ENCODE measurements at regions not wholly inside any gene's neighbourhood (a gene's known extent, or its start where the extent isn't known, plus 50 kb on each side); places are given as distances from the start of the nearest gene placed in this dataset.
"Not testable (repeated sequence)": the region's sequence is repeated elsewhere in the genome, so short reads cannot be mapped to it uniquely, and the experiment has no call there.

- not testable (repeated sequence) for DNase-seq
Measured at GRCh38 chr21:14008006-14008405, 202.7 kb downstream of the LIPI start.

- not testable (repeated sequence) for DNase-seq
Measured at GRCh38 chr21:14006144-14006543, 204.6 kb downstream of the LIPI start.

DNA sequence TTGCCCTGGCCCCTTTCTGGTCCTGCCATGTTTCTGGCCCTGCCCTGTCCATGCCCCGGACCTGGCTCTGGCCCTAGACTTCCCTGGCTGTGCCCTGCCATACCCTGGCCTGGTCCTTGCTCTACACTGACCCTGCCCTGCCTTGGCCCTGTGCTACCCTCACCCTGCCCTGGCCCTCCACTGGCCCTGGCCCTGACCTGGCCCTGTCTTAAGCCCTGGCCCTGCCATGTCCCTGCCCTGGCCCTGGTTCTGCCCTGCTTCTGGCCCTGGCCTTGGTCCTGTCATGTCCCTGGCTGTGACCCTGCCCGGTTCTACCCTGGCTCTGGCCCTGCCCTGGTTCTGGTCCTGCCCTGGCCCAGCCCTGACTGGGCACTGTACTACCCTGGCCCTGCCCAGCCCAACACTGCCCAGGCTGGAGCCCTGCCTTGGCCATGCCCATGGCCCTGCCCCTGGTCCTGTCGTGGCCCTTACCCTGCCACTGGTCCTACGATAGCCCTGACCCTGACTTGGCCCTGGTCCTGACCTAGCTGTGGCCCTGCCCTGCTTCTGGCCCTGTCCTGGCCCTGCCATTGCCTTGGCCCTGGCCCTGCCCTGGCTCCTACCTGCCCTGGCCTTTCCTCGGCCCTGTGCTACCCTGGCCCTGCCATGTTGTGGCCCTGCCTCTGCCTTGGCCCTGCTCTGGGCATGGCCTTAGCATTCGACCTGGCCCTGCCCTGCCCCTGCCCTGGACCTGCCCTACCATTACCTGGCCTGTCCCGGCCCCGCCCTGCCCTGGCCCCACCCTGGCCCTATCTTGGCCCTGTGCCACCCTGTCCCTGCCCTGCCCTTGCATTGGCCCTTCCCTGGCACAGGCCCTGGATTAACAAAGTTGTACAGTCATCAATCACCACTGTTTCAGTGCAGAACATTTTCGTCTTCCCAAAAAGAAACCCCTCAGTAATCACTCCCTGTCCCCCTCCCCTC is 223.5 kb downstream of the LIPI start:
- not testable (repeated sequence) for DNase-seq

DNA sequence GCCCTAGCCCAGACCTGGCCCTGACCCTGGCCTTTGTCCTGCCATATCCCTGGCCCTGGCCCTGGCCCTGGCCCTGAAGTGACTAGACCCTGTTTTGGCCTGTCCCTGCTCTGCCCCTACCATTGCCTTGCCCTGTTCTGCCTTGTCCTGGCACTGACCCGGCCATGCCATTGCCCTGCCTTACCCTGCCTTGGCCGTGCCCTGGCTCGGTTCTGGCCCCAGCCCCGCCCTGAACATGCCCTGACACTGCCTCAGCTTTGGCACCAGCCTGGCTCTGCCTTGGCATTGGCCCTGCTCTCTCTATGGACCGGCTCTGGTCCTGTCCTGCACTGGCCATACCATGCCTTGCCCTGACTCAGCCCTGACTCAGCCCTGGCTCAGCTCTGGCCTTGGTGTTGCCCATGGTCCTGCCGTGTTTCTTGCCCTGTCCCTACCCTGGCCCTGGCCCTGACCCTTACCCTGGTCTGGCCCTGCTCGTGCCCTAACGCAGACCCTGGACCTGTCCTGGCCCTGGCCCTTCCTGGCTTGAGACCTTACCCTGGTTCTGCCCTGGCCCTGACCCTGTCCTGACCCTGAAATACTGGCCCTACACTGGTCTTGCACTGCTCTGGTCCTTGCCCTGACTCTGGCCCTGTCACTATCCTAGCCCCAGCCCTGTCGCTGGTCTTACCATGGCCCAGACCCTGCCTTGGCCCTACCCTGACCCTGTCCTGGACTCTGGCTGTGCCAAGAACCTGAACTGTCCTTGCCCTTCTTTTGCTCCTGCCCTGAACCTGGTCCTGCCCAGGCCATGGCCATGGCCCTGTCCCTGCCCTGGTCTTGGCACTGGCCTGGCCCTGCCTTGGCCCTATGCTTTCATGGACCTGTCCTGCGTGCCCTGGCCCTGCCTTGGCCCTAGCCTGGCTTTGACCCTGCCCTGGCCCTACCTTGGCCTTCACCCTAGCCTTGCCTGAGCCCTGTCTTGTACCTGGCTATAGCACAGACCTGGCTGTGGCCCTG is 224.6 kb downstream of the LIPI start:
- DNase-seq = not testable (repeated sequence)

GRCh38 chr21:13985137-13985864 is 225.5 kb downstream of the LIPI start:
- DNase-seq = not testable (repeated sequence)

DNA sequence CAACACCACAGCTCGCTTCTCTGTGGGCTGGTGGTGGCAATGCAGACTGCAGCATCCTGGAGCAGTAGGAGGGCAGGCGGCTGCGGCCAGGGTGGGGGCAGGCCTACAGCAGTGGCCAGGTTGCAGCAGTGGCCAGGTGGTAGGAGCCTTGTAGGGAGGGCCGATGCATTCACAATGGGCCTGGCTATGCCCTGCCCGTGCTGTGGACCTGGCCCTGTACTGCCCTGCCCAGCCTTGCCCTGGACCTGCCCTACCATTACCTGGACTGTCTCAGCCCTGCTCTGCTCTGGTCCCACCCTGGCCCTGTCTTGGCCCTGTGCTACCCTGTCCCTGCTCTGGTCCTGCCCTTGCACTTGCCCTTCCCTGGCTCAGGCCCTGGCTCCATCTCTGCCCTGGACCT is 226.0 kb downstream of the LIPI start:
- DNase-seq = not testable (repeated sequence)

DNA sequence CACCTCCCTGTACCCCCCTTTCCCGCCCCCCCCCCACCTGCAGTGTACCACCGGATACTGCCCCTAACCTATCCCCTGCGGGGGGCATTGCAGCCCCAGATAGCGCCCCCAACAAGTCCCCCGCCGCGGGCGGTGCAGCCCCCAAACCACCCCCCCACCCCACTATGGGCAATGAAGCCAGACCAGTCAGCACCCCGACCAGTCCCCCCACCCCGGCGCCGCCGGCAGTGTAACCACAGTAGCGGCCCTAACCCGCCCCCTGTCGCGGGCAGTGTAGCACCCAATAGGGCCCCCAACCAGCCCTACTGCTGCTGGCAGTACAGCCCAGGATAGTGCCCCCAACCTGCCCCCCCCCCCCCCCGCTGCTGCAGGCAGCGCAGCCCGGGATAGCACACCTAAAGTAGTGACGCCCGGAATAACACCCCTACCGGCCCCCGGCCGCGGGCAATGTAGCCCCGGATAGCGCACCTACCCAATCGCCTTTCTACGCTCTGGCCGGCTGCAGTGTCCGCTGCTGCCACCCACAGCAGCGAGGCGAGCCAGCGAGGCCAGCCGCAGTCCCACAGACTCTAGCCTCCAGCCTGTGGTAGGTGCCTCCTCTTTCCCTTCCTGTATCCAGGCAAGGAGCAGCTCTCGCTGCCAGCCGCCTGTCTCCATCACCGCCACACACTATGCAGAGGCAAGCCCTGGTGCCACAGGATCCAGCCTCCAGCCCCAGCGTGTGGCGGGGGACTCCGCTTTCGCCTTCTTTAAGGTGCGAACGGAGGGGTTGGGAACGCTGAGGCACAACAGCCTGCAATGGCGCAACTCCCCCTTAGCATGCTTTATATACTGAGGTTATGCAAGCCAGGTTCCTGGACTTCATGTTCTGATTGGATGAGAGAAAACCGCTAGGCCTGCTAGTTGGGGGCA is 229.3 kb downstream of the LIPI start:
- not testable (repeated sequence) for DNase-seq

GRCh38 chr21:13980115-13980662 is 230.6 kb downstream of the LIPI start:
- peak; percentile 41 for DNase-seq

- DNase-seq = not testable (repeated sequence)
Measured at GRCh38 chr21:13979608-13980007, 231.1 kb downstream of the LIPI start.

- not testable (repeated sequence) for DNase-seq
Measured at GRCh38 chr21:13974582-13974981, 236.2 kb downstream of the LIPI start.

DNA sequence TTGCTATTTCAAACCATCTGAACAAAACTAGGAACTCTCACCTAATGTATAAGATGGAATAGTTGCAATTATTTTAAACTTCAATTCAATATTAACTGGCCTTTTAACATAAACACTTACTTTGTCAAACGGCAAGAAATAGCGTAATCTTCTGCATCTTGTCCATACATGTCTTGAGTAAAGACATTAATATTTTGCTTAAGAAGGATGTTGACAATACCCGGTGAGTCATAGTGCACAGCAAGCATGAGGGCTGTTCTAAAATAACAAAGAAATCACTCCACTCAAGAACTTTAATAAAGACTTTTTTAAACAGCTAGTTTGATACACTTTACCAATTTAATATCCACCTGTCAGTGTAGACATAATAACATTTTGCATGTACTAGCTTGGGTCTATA is 240.9 kb downstream of the LIPI start:
- not testable (repeated sequence) for DNase-seq

- DNase-seq = not testable (repeated sequence)
Measured at GRCh38 chr21:13969002-13969401, 241.8 kb downstream of the LIPI start.

- DNase-seq = not testable (repeated sequence)
Measured at GRCh38 chr21:13963259-13963658, 247.5 kb downstream of the LIPI start.

- DNase-seq = no peak
Measured at GRCh38 chr21:13937236-13937635, 273.5 kb downstream of the LIPI start.

DNA sequence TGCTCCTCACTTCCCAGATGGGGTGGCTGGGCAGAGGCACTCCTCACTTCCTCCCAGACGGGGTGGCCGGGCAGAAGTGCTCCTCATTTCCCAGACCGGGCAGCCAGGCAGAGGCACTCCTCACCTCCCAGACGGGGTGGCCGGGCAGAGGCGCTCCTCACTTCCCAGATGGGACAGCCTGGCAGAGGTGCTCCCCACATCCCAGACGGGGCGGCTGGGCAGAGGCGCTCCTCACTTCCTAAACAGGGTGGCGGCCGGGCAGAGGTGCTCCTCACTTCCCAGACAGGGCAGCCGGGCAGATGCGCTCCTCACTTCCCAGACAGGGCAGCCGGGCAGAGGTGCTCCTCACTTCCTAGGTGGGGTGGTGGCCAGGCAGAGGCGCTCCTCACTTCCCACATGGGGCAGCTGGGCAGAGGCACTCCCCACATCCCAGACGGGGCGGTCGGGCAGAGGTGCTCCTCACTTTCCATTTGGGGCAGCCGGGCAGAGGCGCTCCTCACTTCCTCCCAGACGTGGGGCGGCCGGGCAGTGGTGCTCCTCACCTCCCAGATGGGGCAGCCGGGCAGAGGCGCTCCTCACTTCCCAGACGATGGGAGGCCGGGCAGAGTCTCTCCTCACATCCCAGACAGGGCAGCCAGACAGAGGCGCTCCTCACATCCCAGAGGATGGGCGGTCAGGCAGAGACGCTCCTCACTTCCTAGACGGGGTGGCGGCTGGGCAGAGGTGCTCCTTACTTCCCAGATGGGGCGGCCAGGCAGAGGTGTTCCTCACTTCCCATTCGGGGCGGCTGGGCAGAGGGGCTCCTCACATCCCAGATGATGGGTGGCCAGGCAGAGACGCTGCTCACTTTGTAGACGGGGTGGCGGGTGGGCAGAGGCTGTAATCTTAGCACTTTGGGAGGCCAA is 274.5 kb downstream of the LIPI start:
- not testable (repeated sequence) for DNase-seq

DNA sequence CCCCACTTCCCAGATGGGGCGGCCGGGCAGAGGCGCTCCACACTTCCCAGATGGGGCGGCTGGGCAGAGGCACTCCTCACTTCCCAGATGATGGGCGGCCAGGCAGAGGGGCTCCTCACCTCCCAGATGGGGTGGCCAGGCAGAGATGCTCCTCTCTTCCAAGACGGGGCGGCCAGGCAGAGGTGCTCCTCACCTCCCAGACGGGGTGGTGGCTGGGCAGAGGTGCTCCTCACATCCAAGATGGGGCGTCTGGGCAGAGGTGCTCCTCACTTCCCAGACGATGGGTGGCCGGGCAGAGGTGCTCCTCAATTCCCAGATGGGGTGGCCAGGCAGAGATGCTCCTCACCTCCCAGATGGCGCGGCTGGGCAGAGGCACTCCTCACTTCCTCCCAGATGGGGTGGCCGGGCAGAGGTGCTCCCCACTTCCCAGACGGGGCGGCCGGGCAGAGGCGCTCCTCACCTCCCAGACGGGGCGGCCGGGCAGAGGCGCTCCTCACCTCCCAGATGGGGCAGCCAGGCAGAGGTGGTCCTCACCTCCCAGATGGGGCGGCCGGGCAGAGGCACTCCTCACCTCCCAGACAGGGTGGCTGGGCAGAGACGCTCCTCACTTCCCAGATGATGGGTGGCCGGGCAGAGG is 275.2 kb downstream of the LIPI start:
- not testable (repeated sequence) for DNase-seq

DNA sequence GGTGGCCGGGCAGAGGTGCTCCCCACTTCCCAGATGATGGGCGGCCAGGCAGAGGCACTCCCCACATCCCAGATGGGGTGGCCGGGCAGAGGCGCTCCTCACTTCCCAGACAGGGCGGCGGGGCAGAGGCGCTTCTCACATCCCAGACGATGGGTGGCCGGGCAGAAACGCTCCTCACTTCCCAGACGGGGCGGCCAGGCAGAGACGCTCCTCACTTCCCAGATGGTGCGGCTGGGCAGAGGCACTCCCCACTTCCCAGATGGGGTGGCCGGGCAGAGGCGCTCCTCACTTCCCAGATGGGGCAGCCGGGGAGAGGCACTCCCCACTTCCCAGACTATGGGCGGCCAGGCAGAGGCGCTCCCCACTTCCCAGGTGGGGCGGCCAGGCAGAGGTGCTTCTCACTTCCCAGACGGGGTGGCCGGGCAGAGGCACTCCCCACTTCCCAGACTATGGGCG is 275.8 kb downstream of the LIPI start:
- DNase-seq = not testable (repeated sequence)

DNA sequence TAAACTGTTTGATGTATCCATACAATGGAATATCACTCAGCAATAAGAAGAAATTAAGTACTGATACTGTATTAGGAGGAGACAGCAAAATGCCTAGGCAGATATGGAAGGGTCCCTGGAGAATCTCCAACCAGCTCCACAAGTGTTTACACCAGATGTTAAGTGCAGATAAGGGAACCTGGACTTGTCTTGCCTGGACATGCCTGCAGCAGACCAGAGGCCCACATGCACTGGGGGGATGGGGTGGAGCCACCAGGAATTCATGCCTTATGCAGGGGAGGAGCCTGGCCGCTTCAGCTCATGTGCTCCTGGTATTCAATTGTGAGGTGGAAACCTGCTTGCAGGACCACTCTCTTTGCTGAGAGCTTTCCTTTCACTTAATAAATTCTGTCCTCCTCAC is 287.6 kb downstream of the LIPI start:
- not testable (repeated sequence) for DNase-seq

DNA sequence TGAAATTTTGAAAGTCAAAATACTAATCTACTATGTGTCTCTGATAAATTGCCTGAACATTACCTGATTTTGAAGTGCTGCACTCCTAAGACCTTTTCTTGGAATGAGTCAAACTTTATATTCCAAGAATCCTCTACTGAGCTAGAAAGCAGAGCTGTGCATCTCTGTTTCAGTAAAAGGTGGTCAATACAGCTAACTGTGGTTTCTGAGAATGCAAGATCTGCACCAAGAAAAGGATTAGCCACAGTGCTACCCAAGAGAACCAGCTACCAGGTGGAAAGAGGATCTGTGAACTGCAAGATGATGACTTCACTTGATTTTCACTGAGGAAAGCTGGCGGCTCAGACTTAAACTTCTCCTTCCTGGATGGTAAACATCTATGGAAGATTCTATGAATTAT is 289.3 kb downstream of the LIPI start:
- not testable (repeated sequence) for DNase-seq
